ENCODE measurements at regions not wholly inside any gene's neighbourhood (a gene's known extent, or its start where the extent isn't known, plus 50 kb on each side); places are given as distances from the start of the nearest gene placed in this dataset.

DNA sequence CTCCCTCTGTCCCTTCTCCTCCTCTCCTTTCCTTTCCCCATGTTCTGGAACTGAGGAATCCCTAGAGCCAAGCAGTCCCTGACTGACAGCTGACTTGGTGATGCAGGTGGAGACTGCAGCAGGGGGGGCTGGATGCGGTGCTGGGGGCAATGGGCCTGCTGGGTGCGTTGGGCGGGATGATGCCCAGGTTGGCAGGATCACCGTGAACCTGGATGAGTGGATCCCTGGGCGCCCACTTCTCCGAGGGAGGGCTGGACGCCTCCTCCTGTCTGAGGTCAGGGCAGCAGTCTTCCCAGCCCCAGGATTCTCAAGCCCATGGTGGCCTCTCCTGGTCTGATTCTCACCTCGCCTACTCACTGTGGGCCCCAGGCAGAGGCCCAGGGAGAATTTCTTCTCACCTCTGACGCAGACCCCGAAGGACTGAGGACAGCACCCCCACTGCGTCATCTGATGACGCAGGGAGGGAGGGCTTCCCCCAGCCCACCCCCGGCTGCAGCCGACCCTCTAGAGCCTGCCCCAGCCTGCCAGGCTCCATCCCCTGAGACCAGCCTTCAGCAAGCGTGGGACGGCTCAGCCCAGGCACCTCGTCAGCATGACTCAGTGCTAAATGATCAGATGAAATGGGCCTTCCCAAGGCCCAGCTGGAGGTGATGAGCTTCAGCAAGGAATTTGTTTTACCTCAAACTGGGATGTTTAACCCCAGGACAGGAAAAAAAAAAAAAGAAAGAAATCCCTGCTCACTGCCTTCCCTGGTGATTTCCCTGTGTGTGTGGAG, 188.0 kb upstream of the TNRC6C start:
- Histone ChIP-seq H3F3A (ENCODE audit: insufficient read depth) (no peaks in the 10 kb centered on the region), H3K9me3 (ENCODE audit: insufficient read depth, low read length) (no peaks in the 10 kb centered on the region), H3K9me2 (replicated peaks; ENCODE audit: insufficient read depth, low read length) (no peaks in the 10 kb centered on the region), H2AFZ (ENCODE audit: low read depth, low read length, severe bottlenecking) (no peak overlapping the region), H4K20me1 (ENCODE audit: low read depth, low read length) (no peaks in the 10 kb centered on the region), H3K27me3 (ENCODE audit: low read length) (no peaks in the 10 kb centered on the region), H3K79me2 (ENCODE audit: insufficient read depth, low read length) (no peaks in the 10 kb centered on the region), H3K27ac (ENCODE audit: low read depth, low read length) (no peak overlapping the region), H3K4me2 (ENCODE audit: low read depth, low read length, poor library complexity, severe bottlenecking) (no peak overlapping the region), H3K9ac (ENCODE audit: low read length) (no peak overlapping the region), H3K36me3 (ENCODE audit: low read length) (no peaks in the 10 kb centered on the region), H3K4me3 (ENCODE audit: insufficient read depth, low read length, poor library complexity, severe bottlenecking) (no peak overlapping the region)
- no peak for TF ChIP-seq EZH2phosphoT487 (conservative IDR thresholded peaks at IDR 0.05; ENCODE audit: low read length)
- TF ChIP-seq, protein P1, sequence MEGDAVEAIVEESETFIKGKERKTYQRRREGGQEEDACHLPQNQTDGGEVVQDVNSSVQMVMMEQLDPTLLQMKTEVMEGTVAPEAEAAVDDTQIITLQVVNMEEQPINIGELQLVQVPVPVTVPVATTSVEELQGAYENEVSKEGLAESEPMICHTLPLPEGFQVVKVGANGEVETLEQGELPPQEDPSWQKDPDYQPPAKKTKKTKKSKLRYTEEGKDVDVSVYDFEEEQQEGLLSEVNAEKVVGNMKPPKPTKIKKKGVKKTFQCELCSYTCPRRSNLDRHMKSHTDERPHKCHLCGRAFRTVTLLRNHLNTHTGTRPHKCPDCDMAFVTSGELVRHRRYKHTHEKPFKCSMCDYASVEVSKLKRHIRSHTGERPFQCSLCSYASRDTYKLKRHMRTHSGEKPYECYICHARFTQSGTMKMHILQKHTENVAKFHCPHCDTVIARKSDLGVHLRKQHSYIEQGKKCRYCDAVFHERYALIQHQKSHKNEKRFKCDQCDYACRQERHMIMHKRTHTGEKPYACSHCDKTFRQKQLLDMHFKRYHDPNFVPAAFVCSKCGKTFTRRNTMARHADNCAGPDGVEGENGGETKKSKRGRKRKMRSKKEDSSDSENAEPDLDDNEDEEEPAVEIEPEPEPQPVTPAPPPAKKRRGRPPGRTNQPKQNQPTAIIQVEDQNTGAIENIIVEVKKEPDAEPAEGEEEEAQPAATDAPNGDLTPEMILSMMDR (IDR thresholded peaks at IDR 0.05; ENCODE audit: insufficient read depth, low read length, poor library complexity, severe bottlenecking), result no peak

DNA sequence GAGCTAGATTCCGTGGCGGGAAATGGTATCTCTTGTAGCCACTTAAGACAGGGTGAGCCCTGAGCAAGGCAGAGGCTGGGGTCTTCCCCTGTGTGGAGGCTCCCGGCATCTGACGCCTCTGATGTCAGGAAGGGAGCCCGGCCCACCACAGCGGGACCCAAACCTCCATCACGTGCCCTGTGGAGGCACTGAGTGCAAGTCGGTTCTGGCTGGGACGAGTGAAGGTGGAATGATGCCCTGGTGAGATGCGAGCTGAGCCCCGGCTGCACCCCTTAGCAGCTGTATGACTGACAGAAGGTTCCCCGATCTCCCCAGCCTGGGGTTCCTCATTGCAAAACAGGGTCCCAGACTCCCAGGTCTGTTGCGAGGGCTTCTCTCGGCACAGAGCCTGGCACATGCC, 187.4 kb upstream of the TNRC6C start:
- Histone ChIP-seq H3K9me2 (replicated peaks; ENCODE audit: insufficient read depth, low read length) (no peaks in the 10 kb centered on the region), H3K27ac (ENCODE audit: low read depth, low read length) (no peak overlapping the region), H3K27me3 (ENCODE audit: low read length) (no peaks in the 10 kb centered on the region), H3K9ac (ENCODE audit: low read length) (no peak overlapping the region), H3K79me2 (ENCODE audit: insufficient read depth, low read length) (no peaks in the 10 kb centered on the region), H4K20me1 (ENCODE audit: low read depth, low read length) (no peaks in the 10 kb centered on the region), H3K4me2 (ENCODE audit: low read depth, low read length, poor library complexity, severe bottlenecking) (no peak overlapping the region), H3K4me3 (ENCODE audit: insufficient read depth, low read length, poor library complexity, severe bottlenecking) (no peak overlapping the region), H3K36me3 (ENCODE audit: low read length) (no peaks in the 10 kb centered on the region), H3K9me3 (ENCODE audit: insufficient read depth, low read length) (no peaks in the 10 kb centered on the region), H2AFZ (ENCODE audit: low read depth, low read length, severe bottlenecking) (no peak overlapping the region), H3F3A (ENCODE audit: insufficient read depth) (no peaks in the 10 kb centered on the region)
- TF ChIP-seq EZH2phosphoT487 (conservative IDR thresholded peaks at IDR 0.05; ENCODE audit: low read length), result no peak
- TF ChIP-seq, protein P1 (IDR thresholded peaks at IDR 0.05; ENCODE audit: insufficient read depth, low read length, poor library complexity, severe bottlenecking), result no peak

DNA sequence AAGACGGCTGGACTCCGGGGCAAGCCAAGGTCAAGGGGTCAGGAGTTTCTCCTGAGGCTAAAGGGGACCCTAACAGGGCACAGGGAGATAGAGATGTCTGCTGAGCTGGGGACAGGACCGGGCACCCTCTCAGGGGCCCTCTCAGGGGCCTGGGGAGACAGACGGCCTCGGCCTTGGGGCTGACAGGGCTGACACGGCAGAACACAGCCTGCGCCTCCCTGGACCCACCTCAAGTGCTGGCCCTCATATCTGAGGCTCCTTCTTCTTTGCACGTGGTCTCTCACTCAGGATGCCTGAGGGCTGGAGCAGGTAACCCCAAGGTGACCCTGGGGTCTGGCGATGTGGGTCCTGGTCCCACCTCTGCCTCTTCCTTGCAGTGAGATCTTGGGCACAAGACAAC, 186.9 kb upstream of the TNRC6C start:
- Histone ChIP-seq H3K9ac (ENCODE audit: low read length) (no peak overlapping the region), H3K9me2 (replicated peaks; ENCODE audit: insufficient read depth, low read length) (no peaks in the 10 kb centered on the region), H3K4me3 (ENCODE audit: insufficient read depth, low read length, poor library complexity, severe bottlenecking) (no peak overlapping the region), H4K20me1 (ENCODE audit: low read depth, low read length) (no peaks in the 10 kb centered on the region), H3K79me2 (ENCODE audit: insufficient read depth, low read length) (no peaks in the 10 kb centered on the region), H3K9me3 (ENCODE audit: insufficient read depth, low read length) (no peaks in the 10 kb centered on the region), H3K4me2 (ENCODE audit: low read depth, low read length, poor library complexity, severe bottlenecking) (no peak overlapping the region), H3K36me3 (ENCODE audit: low read length) (no peaks in the 10 kb centered on the region), H2AFZ (ENCODE audit: low read depth, low read length, severe bottlenecking) (no peak overlapping the region), H3F3A (ENCODE audit: insufficient read depth) (no peaks in the 10 kb centered on the region), H3K27ac (ENCODE audit: low read depth, low read length) (no peak overlapping the region), H3K27me3 (ENCODE audit: low read length) (no peaks in the 10 kb centered on the region)
- TF ChIP-seq, protein P1 (IDR thresholded peaks at IDR 0.05; ENCODE audit: insufficient read depth, low read length, poor library complexity, severe bottlenecking), result no peak
- no peak for TF ChIP-seq EZH2phosphoT487 (conservative IDR thresholded peaks at IDR 0.05; ENCODE audit: low read length)
